Endothelial cell of umbilical vein (primary cell): ENCODE measurements at regions not wholly inside any gene's neighbourhood (a gene's known extent, or its start where the extent isn't known, plus 50 kb on each side); places are given as distances from the start of the nearest gene placed in this dataset.

Experiments used
- BruUV-seq: library from RNA; stranded (reverse); fragments of 400-500 nt; replicated peaks from 2 replicates; lab custom pipeline; 2021; lab: Mats Ljungman, UMichigan
- CTCF ChIA-PET: fragments of 300-600, 350-600 bp; sonication (Branson Sonifier 250); formaldehyde crosslinking; loops from one replicate; lab custom pipeline; 2021; ENCODE audit warnings: antibody characterized with exemption, inconsistent platforms; lab: Charles Lee
- POLR2A ChIA-PET: fragments of 300-600, 350-600 bp; sonication (Branson Sonifier 250); formaldehyde crosslinking; loops from one replicate; lab custom pipeline; 2021; ENCODE audit warnings: antibody characterized with exemption, inconsistent platforms; lab: Charles Lee
- DNase-seq: peaks from one replicate; pipeline ENCODE4 v3.0.0-alpha.2; 2011; ENCODE audit warnings: low read depth, low spot score
- FAIRE-seq: peaks from 2 replicates; lab custom pipeline; 2011; peaks lifted over from hg19 to GRCh38; lab: Jason Lieb, UNC
- H2AFZ ChIP-seq: 2 replicates; pipeline ENCODE4 v1.6.0; 2012; ENCODE audit warnings: low read depth, low read length, control low read depth, inconsistent platforms
- H3K27ac ChIP-seq: 2 replicates; pipeline ENCODE4 v1.5.1; 2011; ENCODE audit warnings: low read depth, mild to moderate bottlenecking, control low read depth, low read length, moderate library complexity; ENCODE audit not compliant: insufficient read depth
- H3K27me3 ChIP-seq, 2 experiments: 2 replicates each; pipeline versions ENCODE4 v1.6.0 to v1.6.1; 2011; ENCODE audit warnings: low read length in 2 of 2, mixed read lengths in 1 of 2; ENCODE audit not compliant: control insufficient read depth in 2 of 2, insufficient read depth in 2 of 2
- H3K36me3 ChIP-seq, 2 experiments: 2 replicates in 1 of 2; 3 replicates in 1 of 2; pipeline ENCODE4 v1.5.1; 2011; ENCODE audit warnings: low read length in 2 of 2, mild to moderate bottlenecking in 1 of 2, moderate library complexity in 1 of 2; ENCODE audit not compliant: control insufficient read depth in 2 of 2, insufficient read depth in 2 of 2; ENCODE audit errors: extremely low read depth in 1 of 2
- H3K4me1 ChIP-seq: 3 replicates; pipeline ENCODE4 v1.5.1; 2011; ENCODE audit warnings: mild to moderate bottlenecking, low read length; ENCODE audit not compliant: control insufficient read depth, insufficient read depth; ENCODE audit errors: extremely low read depth
- H3K4me2 ChIP-seq: 2 replicates; pipeline ENCODE4 v1.6.1; 2011; ENCODE audit warnings: low read length, control low read depth, mixed read lengths; ENCODE audit not compliant: insufficient read depth
- H3K4me3 ChIP-seq, 3 experiments: fragments of 200-600 bp in 1 of 3; sonication (generic), shearing (Covaris generic) in 1 of 3; replicated peaks in 1 of 3; 2 replicates each; pipeline ENCODE4 v1.5.1; 2011 to 2016; ENCODE audit warnings: control low read depth in 3 of 3, low read length in 3 of 3, mild to moderate bottlenecking in 2 of 3, inconsistent platforms in 1 of 3, low read depth in 1 of 3, moderate library complexity in 1 of 3; ENCODE audit not compliant: insufficient read depth in 1 of 3
- H3K79me2 ChIP-seq: 2 replicates; pipeline ENCODE4 v1.6.0; 2012; ENCODE audit warnings: low read length, inconsistent platforms; ENCODE audit not compliant: control insufficient read depth, insufficient read depth
- H3K9ac ChIP-seq: replicated peaks from 2 replicates; pipeline ENCODE3; 2011; ENCODE audit warnings: low read length, control low read depth; ENCODE audit not compliant: insufficient read depth; ENCODE audit errors: extremely low read depth
- H3K9me1 ChIP-seq: replicated peaks from 3 replicates; pipeline ENCODE4 v1.6.0; 2011; ENCODE audit warnings: mild to moderate bottlenecking, low read length; ENCODE audit not compliant: control insufficient read depth, insufficient read depth; ENCODE audit errors: extremely low read depth
- H3K9me3 ChIP-seq: replicated peaks from 2 replicates; pipeline ENCODE4 v1.5.1; 2012; ENCODE audit warnings: low read length, inconsistent platforms; ENCODE audit not compliant: control insufficient read depth, insufficient read depth
- H4K20me1 ChIP-seq: replicated peaks from 2 replicates; pipeline ENCODE3; 2011; ENCODE audit warnings: mild to moderate bottlenecking, low read length; ENCODE audit not compliant: control insufficient read depth, insufficient read depth; ENCODE audit errors: extremely low read depth
- CTCF ChIP-seq, 2 donors: IDR thresholded peaks; 1 replicate in 1 of 2; 2 replicates in 1 of 2; pipeline ENCODE4 v1.5.1; 2011; ENCODE audit warnings: low read length in 2 of 2, mild to moderate bottlenecking in 2 of 2, moderate library complexity in 2 of 2, control low read depth in 1 of 2, inconsistent platforms in 1 of 2, low read depth in 1 of 2; ENCODE audit not compliant: insufficient read depth in 1 of 2; ENCODE audit errors: extremely low read depth in 1 of 2
- EZH2 ChIP-seq: IDR thresholded peaks from 2 replicates; pipeline ENCODE4 v1.6.1; 2012; ENCODE audit warnings: borderline replicate concordance, low read depth, mild to moderate bottlenecking, moderate library complexity, low read length, inconsistent platforms; ENCODE audit not compliant: severe bottlenecking
- FOS ChIP-seq: IDR thresholded peaks from 2 replicates; pipeline ENCODE4 v1.6.1; 2011; ENCODE audit warnings: mild to moderate bottlenecking, low read length, moderate library complexity, borderline replicate concordance; ENCODE audit not compliant: insufficient read depth
- GATA2 ChIP-seq: IDR thresholded peaks from 2 replicates; pipeline ENCODE4 v1.7.0; 2011; ENCODE audit warnings: low read depth, mild to moderate bottlenecking, moderate library complexity, mixed read lengths, low read length; ENCODE audit not compliant: insufficient read length, insufficient read depth
- JUN ChIP-seq: IDR thresholded peaks from 2 replicates; pipeline ENCODE4 v1.6.1; 2011; ENCODE audit warnings: borderline replicate concordance, low read depth; ENCODE audit not compliant: insufficient read length, insufficient read depth
- MAX ChIP-seq: IDR thresholded peaks from 2 replicates; pipeline ENCODE4 v1.6.1; 2011; ENCODE audit not compliant: insufficient read depth, insufficient read length
- MYC ChIP-seq: IDR thresholded peaks from one replicate; pipeline ENCODE4 v1.6.1; 2011; ENCODE audit warnings: mild to moderate bottlenecking, low read depth, low read length
- POLR2A ChIP-seq: IDR thresholded peaks from 2 replicates; pipeline ENCODE4 v1.6.1; 2012; ENCODE audit warnings: low read depth, mild to moderate bottlenecking, control low read depth, low read length
- POLR2AphosphoS5 ChIP-seq: IDR thresholded peaks from 2 replicates; pipeline ENCODE4 v1.6.1; 2012; ENCODE audit warnings: low read depth, mild to moderate bottlenecking, control low read depth, low read length, moderate library complexity; ENCODE audit not compliant: insufficient read depth
- dilution Hi-C: fragments of 300-500 bp; cut with MboI; formaldehyde crosslinking; loops from one replicate; pipeline ENCODE4 v1.15.0; 2019; ENCODE audit warnings: low sequenced_read_pairs; ENCODE audit not compliant: extremely low pct_ligation_motif_present
- intact Hi-C: fragments of 100-400 bp; cut with micrococcal nuclease; formaldehyde crosslinking; loops from one replicate; pipeline ENCODE4 v1.10.0; 2022

- Histone ChIP-seq H3K4me2 (no peak overlapping the region), H3K79me2 (no peaks in the 10 kb centered on the region), H2AFZ (no peak overlapping the region), H4K20me1 (no peaks in the 10 kb centered on the region), H3K27ac (no peak overlapping the region), H3K9ac (no peak overlapping the region), H3K4me1 (no peaks in the 10 kb centered on the region), H3K4me3 (no peak overlapping the region), H3K9me1 (no peaks in the 10 kb centered on the region), H3K27me3 (no peaks in the 10 kb centered on the region), H3K36me3 (no peaks in the 10 kb centered on the region), H3K9me3 (no peaks in the 10 kb centered on the region)
- POLR2A ChIA-PET: no interaction called here
- CTCF ChIA-PET: interaction anchor here (1.6 kb wide), 1 partner anchor 11 kb away, joined by 4 read pairs; no protein-coding TSS in a partner anchor
- no TSS peak for BruUV-seq
- DNase-seq: no peak
- intact Hi-C loops: no loop called here
- FAIRE-seq: no peak
- dilution Hi-C loops: no loop called here
- TF ChIP-seq MYC (no peak), JUN (no peak), POLR2A (no peak), CTCF (IDR thresholded peaks at IDR 0.05; ENCODE audit: extremely low read depth in 1 of 2, insufficient read depth in 1 of 2, low read depth in 1 of 2, low read length in 2 of 2) (no peak), POLR2AphosphoS5 (no peak), MAX (no peak), GATA2 (no peak), FOS (no peak), EZH2 (no peak)
Measured at GRCh38 chr4:184320631-184321030, 103.0 kb upstream of the ENPP6 start.
